AG08396 (cell line): ENCODE measurements at regions not wholly inside any gene's neighbourhood (a gene's known extent, or its start where the extent isn't known, plus 50 kb on each side); places are given as distances from the start of the nearest gene placed in this dataset.
"Not testable (repeated sequence)": the region's sequence is repeated elsewhere in the genome, so short reads cannot be mapped to it uniquely, and the experiment has no call there.

ENCODE experiments used
- DNase-seq: peaks from one replicate; pipeline ENCODE4 v3.0.0; 2012; ENCODE audit warnings: low spot score, mixed read lengths

DNA sequence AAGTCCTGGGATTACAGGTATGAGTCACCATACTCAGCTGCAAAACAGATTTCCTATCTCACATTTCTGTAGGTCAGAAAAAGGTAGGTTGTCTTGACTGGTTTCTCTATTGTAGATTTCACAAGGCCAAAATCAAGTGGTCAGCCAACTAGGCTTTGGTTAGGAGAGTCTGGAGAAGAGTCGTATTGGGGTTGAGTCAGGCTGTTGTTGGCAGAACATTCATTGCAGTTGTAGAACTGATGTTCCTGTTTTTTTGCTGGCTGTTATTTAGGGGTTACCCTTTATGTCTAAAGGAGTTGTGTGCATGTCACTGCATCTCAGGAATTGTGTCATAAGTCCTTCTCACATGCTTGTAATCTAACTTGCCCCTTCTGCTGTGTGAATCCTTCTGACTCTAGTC is 814.2 kb upstream of the GRAMD2B start:
- DNase-seq, result no peak

DNA sequence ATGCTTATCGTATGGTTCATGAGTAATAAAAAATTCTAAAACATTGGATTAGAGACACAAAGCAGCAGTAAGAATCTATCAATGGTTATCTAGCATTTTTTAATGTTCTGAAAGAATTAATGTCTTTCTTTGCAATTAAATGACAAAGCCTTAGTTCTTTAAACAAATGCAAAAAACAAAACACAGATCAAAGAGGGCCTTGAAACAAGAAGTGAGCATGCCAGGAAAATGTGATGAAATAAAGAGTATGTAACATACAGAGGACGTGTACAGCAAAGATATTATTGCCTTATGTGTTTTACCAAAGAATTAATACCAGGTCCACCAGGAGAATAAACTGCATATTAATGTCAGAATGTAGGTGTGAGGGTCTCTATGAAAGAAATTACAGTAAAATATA is 812.3 kb upstream of the GRAMD2B start:
- no peak for DNase-seq

DNA sequence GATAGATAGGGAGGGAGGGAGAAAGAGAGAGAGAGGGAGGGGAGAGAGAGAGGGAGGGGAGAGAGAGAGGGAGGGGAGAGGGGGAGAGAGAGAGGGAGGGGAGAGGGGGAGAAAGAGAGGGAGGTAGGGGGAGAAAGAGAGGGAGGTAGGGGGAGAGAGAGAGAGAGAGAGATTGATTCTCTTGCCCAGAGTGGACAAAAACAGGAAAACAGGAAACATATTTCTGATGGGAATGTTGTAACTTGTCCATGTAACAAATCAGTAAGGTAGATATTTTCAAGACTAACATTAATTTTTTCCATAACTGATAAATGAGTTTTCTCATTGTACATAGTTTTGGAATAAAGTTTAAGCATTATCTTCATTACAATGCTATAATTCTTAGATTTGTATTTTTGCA is 811.7 kb upstream of the GRAMD2B start:
- DNase-seq, result no peak

DNA sequence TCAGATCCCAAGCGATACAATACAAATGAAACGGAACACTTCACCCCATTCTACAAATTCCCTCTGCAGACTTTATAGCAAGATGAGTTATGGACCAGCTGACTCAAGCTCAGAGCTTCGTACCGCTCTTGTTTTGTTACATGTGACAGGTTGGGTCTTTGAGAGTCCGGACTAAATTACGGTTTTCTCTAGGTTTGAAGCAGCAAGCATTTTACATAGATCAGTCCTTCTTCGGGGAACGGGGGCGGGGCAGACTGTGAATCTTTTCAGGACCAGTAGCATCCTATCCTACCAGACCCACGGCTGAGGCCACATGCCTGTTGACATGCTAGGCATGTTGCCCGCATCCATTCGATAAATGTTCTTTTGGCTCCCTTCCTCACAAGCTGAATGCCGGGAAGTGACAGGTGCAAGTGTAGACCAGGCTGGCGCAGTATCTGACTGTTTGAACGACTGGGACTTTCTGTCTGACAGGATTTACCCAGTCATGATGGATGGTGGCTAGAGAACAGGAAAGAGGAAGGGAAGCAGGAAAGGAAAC is 811.0 kb upstream of the GRAMD2B start:
- DNase-seq, result no peak

DNA sequence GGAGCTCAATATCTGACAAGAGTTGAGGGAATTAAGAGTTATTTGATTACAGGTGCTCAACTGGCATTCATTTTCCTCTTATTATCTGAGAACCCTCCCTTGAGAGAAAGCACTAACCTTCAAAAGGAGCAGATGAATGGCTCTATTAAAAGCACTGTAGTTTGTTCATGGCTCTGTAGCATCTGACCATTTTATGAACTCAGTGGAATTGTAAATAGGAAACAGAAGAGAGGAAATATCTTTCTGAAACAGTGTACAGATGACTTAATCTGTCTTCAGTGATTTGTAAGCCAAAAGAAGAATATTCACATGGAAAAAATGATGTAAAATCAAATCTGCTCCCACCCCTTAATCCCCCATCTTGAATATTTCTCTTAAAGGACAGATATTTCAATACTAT is 810.4 kb upstream of the GRAMD2B start:
- no peak for DNase-seq

DNA sequence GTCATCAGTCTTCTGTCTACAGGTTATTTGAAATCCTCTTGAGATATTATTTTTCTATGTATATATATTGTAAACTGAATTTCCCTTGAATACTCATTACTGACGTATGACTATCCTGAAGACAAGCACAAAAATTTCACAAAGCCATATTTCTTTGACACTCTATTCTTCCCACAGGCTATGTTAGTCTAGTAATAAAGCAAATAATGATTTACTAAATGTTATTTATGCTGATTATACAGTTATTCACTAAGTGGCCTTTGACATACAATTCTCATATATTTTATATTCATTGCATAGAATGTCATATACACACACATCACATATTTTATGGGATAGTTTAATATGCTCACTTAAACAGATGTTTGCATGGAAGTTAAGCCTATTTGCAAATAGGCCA is 793.0 kb upstream of the GRAMD2B start:
- no peak for DNase-seq

DNA sequence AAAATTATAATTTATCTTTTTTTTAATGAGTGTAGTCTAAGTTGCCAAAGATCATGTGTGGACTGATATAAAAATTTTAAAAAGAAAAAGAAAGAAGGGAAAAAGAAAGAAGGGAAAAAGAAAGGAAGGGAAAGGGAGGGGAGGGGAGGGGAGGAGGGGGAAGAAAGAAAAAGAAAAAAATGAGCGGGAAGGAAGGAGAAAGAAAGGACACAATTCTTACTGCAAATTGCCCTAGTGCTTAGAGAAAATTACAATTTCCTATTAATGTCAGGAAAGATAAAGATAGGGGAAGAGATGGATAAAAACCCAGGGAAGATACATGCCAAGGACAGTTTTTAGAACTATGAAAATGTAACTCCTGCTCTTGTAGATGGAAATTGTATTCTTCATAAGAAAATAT is 789.7 kb upstream of the GRAMD2B start:
- no peak for DNase-seq

DNA sequence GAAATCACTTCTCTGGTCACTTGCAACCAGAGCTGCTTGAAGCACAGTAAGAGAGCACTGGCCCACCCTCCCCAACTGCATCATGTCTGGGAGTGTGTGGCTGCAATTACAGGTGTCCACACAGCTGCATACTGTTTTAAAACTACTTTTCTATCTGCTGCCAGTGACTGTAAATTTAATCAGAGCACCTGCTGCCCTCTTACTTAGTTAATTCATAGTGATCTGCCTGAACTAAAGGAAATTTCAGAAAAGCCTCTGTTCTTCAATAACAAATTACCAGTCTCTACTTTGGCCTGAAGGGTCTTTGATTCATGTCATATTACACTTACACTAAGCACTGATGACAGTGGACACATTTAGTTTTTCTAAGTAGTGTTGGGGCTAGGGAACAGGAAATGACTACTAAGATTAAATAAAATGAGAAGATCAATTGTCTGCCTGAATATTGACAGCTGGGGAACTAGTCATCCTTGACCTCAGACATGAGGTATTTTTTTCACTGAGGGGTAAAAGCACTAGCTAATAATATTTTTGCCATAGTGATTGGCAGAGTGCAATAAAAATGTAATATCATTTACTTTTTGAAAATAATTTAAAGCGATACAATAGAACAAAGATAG is 788.9 kb upstream of the GRAMD2B start:
- DNase-seq, result no peak

DNA sequence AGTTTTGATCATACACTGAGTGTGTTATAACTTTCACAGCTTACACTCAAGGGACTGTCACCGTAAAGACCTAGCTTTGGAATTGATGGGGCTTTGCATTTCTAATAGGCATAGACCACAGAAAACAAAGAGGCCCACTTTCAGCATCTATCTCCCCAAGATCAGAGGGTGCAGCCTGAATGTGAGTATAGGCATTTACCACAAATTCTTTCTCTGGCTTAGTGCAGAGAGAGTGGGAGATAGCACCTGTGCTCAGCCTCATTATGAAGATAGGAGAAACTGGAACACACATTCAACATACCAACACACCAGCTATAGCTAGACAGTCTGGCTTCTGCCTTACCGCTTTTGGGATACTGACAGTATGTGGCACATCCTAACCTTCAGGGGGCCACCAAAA is 783.4 kb upstream of the GRAMD2B start:
- no peak for DNase-seq

DNA sequence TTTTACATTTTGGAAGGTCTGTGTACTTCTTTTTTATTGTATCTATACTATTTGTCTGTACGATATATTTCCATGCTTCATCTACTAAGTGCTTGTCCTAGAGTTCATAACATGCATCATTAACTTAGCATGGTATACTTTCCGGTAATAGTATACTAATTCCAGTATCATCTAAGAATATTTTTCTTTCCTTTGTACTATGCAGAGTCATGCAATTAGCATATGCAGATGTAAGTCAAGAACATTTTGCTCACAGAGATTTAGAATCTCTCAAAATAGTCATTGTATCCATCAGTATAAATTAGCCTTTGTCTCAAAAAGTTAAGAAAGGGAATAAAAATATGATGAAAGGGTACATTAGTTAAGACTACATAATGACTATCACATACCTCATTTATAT is 770.4 kb upstream of the GRAMD2B start:
- no peak for DNase-seq

DNA sequence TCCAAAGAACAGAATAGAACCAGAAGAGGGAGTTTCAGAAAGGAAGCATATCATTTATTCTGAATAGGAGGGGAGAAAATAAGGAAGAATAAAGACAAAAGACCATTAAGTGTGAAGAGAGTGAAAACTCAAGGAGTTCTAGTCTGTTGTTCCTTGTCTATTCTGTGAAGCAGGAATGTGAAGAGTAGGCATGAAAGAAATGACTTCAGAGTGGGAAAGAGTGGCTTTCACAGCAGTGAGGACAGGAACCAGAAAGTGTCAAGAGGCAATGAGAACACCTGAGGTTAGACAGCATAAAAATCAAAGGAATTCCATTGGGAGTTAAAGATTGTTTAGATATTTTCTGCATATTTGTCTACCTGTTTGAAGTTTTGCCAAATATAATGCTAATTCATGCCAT is 768.8 kb upstream of the GRAMD2B start:
- no peak for DNase-seq

DNA sequence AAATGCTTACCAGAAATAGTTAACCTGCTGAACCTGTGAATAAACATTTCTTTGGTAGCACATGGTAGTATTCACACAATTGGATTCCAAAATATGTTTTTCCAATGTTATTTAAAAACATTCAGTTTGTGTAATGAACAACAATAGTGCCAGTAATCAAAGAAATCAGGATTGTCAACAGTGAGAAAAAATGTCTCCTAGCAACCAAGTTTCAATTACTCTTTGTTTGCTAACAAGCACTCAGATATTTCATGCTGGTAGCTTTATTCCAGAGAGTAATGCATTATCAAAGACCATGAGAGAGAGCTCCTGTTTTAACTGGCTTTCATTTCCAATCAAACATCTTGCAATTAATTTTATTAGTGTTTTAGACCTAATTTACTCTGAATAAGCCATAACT is 768.1 kb upstream of the GRAMD2B start:
- no peak for DNase-seq

DNA sequence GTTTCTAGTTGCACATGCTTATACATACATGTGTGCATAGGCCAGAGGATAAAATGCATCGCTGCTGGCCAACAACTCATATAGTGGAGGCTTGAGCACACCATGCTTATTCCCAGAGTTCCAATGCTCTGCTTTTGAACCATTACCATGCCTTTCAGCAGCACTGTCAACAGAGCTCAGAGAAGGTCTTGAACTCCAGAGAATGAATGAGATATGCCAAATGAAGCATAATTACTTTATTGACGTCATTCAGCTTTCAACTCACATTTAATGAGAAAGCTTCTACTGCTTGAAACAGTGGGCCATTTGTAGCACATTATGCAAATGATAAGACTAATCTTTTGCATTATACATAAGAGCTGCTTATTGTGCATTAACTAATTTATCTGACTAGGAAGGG is 765.3 kb upstream of the GRAMD2B start:
- DNase-seq, result no peak

DNA sequence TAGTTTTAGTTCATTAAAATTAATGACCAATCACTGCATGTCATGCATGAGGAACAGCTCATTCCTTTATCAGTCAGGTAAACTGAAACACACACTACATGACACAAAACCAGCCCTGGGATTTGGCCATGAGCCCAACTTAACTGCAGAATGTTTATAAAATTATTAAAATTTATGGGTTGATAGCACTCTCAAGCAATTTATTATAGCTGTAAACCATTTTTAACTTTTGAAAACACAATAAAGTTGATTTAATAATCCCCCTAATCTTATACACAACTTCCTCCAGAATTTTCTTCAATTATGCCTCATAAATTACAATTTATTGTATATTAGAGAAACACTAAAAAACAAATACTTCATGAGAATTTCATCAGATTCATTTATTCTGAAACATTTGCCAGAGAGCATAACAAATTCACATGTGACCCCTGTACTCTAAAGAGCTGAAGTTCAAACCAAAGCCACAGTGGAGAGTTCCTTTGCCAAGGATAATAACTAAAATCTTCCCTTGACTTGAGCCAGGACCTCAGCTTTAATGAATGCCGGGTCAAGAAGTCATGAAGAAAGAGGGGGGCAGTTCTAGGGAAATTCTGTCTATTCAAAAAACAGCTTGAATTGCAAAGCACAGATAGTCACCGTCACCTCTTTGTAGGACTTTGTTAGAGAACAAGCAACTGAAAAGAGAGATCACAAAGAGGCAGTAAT is 763.7 kb upstream of the GRAMD2B start:
- no peak for DNase-seq

DNA sequence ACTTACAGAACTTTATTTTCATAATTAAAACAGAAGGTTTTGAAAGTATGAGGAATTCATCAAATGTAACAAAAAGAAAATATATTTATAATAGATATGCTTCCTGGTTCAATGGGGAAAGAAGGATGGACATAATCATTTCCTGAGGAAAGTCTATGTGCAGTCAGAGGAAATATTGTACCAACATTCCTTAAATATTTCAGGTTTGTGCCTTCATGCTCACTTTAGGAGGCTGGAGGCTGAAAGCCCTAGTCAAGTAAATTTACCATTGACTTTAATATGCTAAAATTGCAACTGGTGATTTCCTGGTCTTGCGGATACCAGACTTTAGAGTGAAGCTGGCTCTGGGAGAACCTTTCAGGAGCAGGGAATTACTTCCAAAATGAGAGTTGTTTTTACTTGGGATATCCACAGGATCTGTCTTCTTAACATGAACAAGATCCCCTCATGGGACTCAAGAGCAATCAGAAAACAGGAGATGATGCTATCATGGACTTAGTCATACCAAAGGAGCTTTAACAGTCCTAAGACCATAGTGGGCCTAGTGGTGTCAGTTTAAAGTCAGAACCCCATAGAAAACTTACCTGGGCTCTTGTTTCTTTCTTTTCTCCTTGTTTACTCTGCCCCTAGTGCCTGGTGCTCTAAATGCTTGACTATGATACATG is 762.8 kb upstream of the GRAMD2B start:
- no peak for DNase-seq

DNA sequence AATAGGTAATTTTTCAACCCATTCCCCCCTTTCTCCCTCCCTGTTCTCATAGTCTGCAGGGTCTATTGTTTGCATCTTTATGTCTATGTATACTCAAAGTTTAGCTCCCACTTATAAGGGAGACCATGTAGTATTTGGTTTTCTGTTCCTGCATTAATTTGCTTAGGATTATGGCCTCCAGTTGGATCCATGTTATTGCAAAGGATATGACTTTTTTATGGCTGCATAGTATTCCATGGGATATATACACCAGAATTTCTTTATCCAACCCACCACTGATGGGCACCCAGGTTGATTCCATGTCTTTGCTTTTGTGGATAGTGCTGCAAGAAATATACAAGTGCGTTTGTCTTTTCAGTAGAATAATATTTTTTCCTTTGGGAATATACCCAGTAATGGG is 761.6 kb upstream of the GRAMD2B start:
- no peak for DNase-seq

DNA sequence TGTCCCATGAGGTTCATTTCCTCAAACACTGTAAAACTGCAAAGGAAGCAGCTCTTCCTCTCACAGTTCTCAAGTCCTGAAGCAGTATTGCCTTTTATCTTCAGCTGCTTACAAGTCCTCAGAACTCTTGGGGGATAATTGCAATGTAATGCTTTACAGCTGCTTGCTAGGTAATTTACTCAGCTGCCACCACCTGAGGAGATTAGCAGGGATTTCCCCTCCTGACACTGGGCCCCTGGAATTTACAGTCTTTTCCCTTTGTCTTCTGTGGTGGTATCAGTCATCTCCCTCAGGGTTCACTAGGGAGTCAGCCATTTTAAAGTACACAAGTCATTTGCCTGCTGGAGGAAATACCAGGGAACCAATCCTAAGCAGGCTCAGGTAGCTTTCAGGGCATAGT is 754.3 kb upstream of the GRAMD2B start:
- no peak for DNase-seq

DNA sequence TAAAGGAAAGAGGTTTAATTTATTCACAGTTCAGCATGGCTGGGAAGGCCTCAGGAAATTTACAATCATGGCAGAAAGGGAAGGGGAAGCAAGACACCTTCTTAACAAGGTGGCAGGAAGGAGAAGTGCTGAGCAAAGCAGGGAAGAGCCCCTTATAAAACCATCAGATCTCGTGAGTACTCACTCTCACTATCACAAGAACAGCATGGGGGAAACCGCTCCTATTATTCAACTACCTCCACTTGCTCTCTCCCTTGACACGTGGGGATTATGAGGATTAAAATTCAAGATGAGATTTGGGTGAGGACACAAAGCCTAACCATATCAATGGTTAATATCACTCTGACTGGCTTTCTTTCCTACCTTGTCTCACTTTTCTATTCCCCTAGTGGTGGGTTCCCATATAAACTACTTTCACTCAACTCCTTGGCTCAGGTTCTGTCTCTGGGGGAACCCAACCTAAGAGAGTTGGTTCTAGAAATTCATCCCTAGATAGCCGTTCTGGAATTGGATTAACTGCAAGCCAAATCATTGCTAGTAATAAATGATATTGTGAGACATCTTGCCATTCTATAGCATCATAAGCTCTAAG is 749.8 kb upstream of the GRAMD2B start:
- no peak for DNase-seq

DNA sequence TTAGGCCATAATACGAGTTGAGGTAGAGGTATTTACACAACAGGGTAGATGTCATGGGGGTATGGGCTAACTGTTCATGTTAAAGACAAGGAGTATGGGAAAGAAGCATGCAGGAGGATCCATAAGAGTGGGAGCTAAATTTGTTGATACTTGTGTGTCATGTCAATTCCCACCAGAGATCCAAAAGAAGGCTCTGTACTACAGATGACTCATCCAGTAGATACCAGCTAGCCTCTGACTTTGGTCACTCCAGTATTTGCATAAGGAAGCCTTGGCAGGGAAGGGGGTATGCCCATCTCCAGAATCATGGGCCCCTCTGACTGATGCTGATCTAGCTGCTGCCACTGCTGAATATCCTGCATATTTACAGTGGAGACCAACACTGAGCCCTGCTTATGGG is 743.7 kb upstream of the GRAMD2B start:
- DNase-seq, result no peak

DNA sequence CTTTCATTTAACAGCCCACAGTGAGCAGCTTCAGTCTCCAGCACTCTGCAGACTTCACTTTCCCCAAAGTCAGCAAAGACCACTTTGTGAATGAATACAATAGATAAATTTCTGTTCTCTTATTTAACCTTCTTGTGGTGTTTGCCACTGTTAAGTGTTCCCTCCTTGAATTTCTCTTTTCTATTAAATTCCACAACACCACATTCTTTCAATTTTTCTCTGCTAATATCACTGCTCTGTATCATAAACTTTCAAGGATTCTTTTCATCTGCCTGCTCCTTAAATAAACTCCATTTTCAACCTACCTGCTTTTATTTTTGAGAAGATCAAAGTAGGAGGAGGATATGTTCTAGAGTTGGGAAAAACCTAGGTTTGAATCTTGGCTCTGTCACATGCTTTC is 739.5 kb upstream of the GRAMD2B start:
- DNase-seq, result no peak

DNA sequence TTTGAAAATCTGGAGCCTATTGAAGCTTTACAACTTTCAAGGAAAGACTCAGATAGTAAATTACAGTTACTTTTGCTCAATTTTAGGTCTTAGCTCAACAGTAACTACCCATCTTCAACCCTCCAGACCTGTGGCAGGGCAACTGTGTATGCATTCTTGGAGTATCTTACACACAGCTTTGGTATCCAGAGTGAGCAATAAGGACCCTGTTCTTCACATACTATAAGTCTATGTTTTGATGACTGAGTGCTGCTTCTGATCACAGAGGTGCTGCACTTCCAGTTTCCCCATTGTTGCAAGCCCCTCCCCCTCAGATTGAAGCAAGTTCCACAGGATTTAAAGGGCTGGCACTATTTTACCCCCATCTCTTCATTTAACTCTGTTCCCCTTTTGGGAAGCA is 737.4 kb upstream of the GRAMD2B start:
- DNase-seq, result no peak

DNA sequence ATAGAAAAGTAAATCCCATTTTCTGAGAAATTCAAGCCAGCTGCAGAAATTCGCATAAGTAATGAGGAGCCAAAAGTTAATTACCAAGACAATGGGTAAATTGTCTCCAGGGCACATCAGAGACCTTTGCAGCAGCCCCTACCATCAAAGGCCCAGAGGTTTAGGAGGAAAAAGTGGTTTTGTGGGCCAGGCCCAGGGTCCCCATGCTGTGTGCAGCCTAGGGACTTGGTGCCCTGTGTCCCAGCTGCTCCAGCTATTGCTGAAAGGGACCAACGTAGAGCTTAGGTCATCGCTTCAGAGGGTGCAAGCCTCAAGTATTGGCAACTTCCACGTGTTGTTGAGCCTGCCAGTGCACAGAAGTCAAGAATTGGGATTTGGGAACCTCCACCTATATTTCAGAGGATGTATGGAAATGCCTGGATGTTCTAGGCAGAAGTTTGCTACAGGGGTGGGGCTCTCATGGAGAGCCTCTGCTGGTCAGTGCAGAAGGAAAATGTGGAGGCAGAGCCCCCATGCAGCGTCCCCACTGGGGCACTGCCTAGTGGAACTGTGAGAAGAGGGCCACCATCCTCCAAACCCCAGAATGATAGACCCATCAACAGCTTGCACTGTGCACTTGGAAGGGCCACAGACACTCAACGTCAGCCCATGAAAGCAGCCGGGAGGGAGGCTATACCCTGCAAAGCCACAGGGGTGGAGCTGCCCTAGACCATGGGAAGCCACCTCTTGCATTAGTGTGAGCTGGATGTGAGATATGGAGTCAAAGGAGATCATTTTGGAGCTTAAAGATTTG is 731.3 kb upstream of the GRAMD2B start:
- DNase-seq, result not testable (repeated sequence)
